ENCODE measurements at regions not wholly inside any gene's neighbourhood (a gene's known extent, or its start where the extent isn't known, plus 50 kb on each side); places are given as distances from the start of the nearest gene placed in this dataset.

- Mint-ChIP-seq H3K36me3 (no peaks in the 10 kb centered on the region), H3K9me3 (no peaks in the 10 kb centered on the region), H3K27me3 (no peaks in the 10 kb centered on the region), H3K27ac (no peak overlapping the region), H3K4me3 (no peak overlapping the region), H3K4me1 (no peaks in the 10 kb centered on the region)
- ATAC-seq = no peak
Observed at GRCh38 chr2:49403637-49404036, 249.3 kb upstream of the FSHR start.

GRCh38 chr2:49379406-49379805, 225.1 kb upstream of the FSHR start:
- no peaks in the 10 kb centered on the region for H3K4me1 Mint-ChIP-seq
- no peaks in the 10 kb centered on the region for H3K36me3 Mint-ChIP-seq
- H3K4me3 Mint-ChIP-seq = no peak overlapping the region
- H3K27me3 Mint-ChIP-seq = no peaks in the 10 kb centered on the region
- H3K27ac Mint-ChIP-seq = no peak overlapping the region
- ATAC-seq = no peak
- peaks cover 8% of the 10 kb centered on the region for H3K9me3 Mint-ChIP-seq

- Mint-ChIP-seq H3K4me1 (no peaks in the 10 kb centered on the region), H3K27me3 (no peaks in the 10 kb centered on the region), H3K27ac (no peak overlapping the region), H3K9me3 (peaks cover 5% of the 10 kb centered on the region), H3K4me3 (no peak overlapping the region), H3K36me3 (no peaks in the 10 kb centered on the region)
- ATAC-seq = no peak
Observed at GRCh38 chr2:49371128-49371701, 216.9 kb upstream of the FSHR start.

- H3K4me3 Mint-ChIP-seq = no peak overlapping the region
- no peak overlapping the region for H3K27ac Mint-ChIP-seq
- H3K36me3 Mint-ChIP-seq = no peaks in the 10 kb centered on the region
- H3K9me3 Mint-ChIP-seq = peaks cover 5% of the 10 kb centered on the region
- no peak for ATAC-seq
- no peaks in the 10 kb centered on the region for H3K27me3 Mint-ChIP-seq
- no peaks in the 10 kb centered on the region for H3K4me1 Mint-ChIP-seq
Observed at GRCh38 chr2:49369650-49370049, 215.3 kb upstream of the FSHR start.

GRCh38 chr2:49369101-49369500, 214.8 kb upstream of the FSHR start:
- no peaks in the 10 kb centered on the region for H3K36me3 Mint-ChIP-seq
- no peaks in the 10 kb centered on the region for H3K4me1 Mint-ChIP-seq
- H3K9me3 Mint-ChIP-seq = peaks cover 3% of the 10 kb centered on the region
- H3K27me3 Mint-ChIP-seq = no peaks in the 10 kb centered on the region
- ATAC-seq = no peak
- H3K27ac Mint-ChIP-seq = no peak overlapping the region
- no peak overlapping the region for H3K4me3 Mint-ChIP-seq

GRCh38 chr2:49367003-49367402, 212.7 kb upstream of the FSHR start:
- H3K4me1 Mint-ChIP-seq = no peaks in the 10 kb centered on the region

GRCh38 chr2:49360407-49360767, 206.1 kb upstream of the FSHR start:
- ATAC-seq = no peak
- peaks cover 6% of the 10 kb centered on the region for H3K9me3 Mint-ChIP-seq
- H3K27ac Mint-ChIP-seq = no peak overlapping the region
- H3K27me3 Mint-ChIP-seq = no peaks in the 10 kb centered on the region
- H3K4me3 Mint-ChIP-seq = no peak overlapping the region
- no peaks in the 10 kb centered on the region for H3K4me1 Mint-ChIP-seq
- no peaks in the 10 kb centered on the region for H3K36me3 Mint-ChIP-seq

More at GRCh38 chr2:49367003-49367402, 212.7 kb upstream of the FSHR start:
- H3K9me3 Mint-ChIP-seq = no peaks in the 10 kb centered on the region
- no peak overlapping the region for H3K27ac Mint-ChIP-seq
- H3K36me3 Mint-ChIP-seq = no peaks in the 10 kb centered on the region
- no peak for ATAC-seq
- H3K4me3 Mint-ChIP-seq = no peak overlapping the region
- H3K27me3 Mint-ChIP-seq = no peaks in the 10 kb centered on the region

- ATAC-seq = no peak
- no peaks in the 10 kb centered on the region for H3K4me1 Mint-ChIP-seq
- no peak overlapping the region for H3K27ac Mint-ChIP-seq
- H3K27me3 Mint-ChIP-seq = no peaks in the 10 kb centered on the region
- no peak overlapping the region for H3K4me3 Mint-ChIP-seq
- peaks cover 6% of the 10 kb centered on the region for H3K9me3 Mint-ChIP-seq
- no peaks in the 10 kb centered on the region for H3K36me3 Mint-ChIP-seq
Observed at GRCh38 chr2:49359721-49360406, 205.5 kb upstream of the FSHR start.

- Mint-ChIP-seq H3K36me3 (no peaks in the 10 kb centered on the region), H3K9me3 (peaks cover 4% of the 10 kb centered on the region), H3K27me3 (no peaks in the 10 kb centered on the region), H3K4me3 (no peak overlapping the region), H3K4me1 (no peaks in the 10 kb centered on the region), H3K27ac (no peak overlapping the region)
- no peak for ATAC-seq
Observed at GRCh38 chr2:49355611-49356010, 201.3 kb upstream of the FSHR start.

GRCh38 chr2:49351560-49351959, 197.2 kb upstream of the FSHR start:
- H3K9me3 Mint-ChIP-seq = no peaks in the 10 kb centered on the region
- H3K36me3 Mint-ChIP-seq = no peaks in the 10 kb centered on the region
- ATAC-seq = no peak
- H3K27ac Mint-ChIP-seq = no peak overlapping the region
- H3K4me1 Mint-ChIP-seq = no peaks in the 10 kb centered on the region
- no peak overlapping the region for H3K4me3 Mint-ChIP-seq
- no peaks in the 10 kb centered on the region for H3K27me3 Mint-ChIP-seq

GRCh38 chr2:49343638-49344037, 189.3 kb upstream of the FSHR start:
- H3K9me3 Mint-ChIP-seq = no peaks in the 10 kb centered on the region
- H3K27me3 Mint-ChIP-seq = no peaks in the 10 kb centered on the region
- H3K27ac Mint-ChIP-seq = no peak overlapping the region
- H3K4me3 Mint-ChIP-seq = no peak overlapping the region
- H3K4me1 Mint-ChIP-seq = no peaks in the 10 kb centered on the region
- ATAC-seq = no peak
- no peaks in the 10 kb centered on the region for H3K36me3 Mint-ChIP-seq

- no peaks in the 10 kb centered on the region for H3K27me3 Mint-ChIP-seq
- no peaks in the 10 kb centered on the region for H3K4me1 Mint-ChIP-seq
- H3K9me3 Mint-ChIP-seq = no peaks in the 10 kb centered on the region
- no peak for ATAC-seq
- H3K4me3 Mint-ChIP-seq = no peak overlapping the region
- H3K36me3 Mint-ChIP-seq = no peaks in the 10 kb centered on the region
- H3K27ac Mint-ChIP-seq = no peak overlapping the region
Observed at GRCh38 chr2:49342156-49342555, 187.8 kb upstream of the FSHR start.

GRCh38 chr2:49335546-49335945, 181.2 kb upstream of the FSHR start:
- H3K4me1 Mint-ChIP-seq = no peaks in the 10 kb centered on the region
- H3K4me3 Mint-ChIP-seq = no peak overlapping the region
- no peaks in the 10 kb centered on the region for H3K9me3 Mint-ChIP-seq
- H3K27me3 Mint-ChIP-seq = no peaks in the 10 kb centered on the region
- ATAC-seq = no peak
- H3K27ac Mint-ChIP-seq = no peak overlapping the region
- H3K36me3 Mint-ChIP-seq = no peaks in the 10 kb centered on the region

- H3K4me3 Mint-ChIP-seq = no peak overlapping the region
- no peak overlapping the region for H3K27ac Mint-ChIP-seq
- no peaks in the 10 kb centered on the region for H3K9me3 Mint-ChIP-seq
- no peaks in the 10 kb centered on the region for H3K36me3 Mint-ChIP-seq
- no peaks in the 10 kb centered on the region for H3K27me3 Mint-ChIP-seq
- no peak for ATAC-seq
- H3K4me1 Mint-ChIP-seq = no peaks in the 10 kb centered on the region
Observed at GRCh38 chr2:49332415-49332814, 178.1 kb upstream of the FSHR start.

GRCh38 chr2:49318531-49318930, 164.2 kb upstream of the FSHR start:
- ATAC-seq = no peak
- Mint-ChIP-seq H3K36me3 (no peaks in the 10 kb centered on the region), H3K4me1 (no peaks in the 10 kb centered on the region), H3K4me3 (no peak overlapping the region), H3K27me3 (no peaks in the 10 kb centered on the region), H3K9me3 (peaks cover 8% of the 10 kb centered on the region), H3K27ac (no peak overlapping the region)

GRCh38 chr2:49309461-49309860, 155.1 kb upstream of the FSHR start:
- Mint-ChIP-seq H3K9me3 (peaks cover 5% of the 10 kb centered on the region), H3K27me3 (no peaks in the 10 kb centered on the region), H3K27ac (no peak overlapping the region), H3K36me3 (no peaks in the 10 kb centered on the region), H3K4me1 (no peaks in the 10 kb centered on the region), H3K4me3 (no peak overlapping the region)
- ATAC-seq = no peak

Measured in stimulated activated memory B cell treated with anti-CD40 and anti-IgM and Interleukin-4, amounts not matched to agents 10 μg/mL and 1 μg/mL and 100 μg/mL, for 72 hours (primary cell).